ENCODE measurements at regions not wholly inside any gene's neighbourhood (a gene's known extent, or its start where the extent isn't known, plus 50 kb on each side); places are given as distances from the start of the nearest gene placed in this dataset.

DNA sequence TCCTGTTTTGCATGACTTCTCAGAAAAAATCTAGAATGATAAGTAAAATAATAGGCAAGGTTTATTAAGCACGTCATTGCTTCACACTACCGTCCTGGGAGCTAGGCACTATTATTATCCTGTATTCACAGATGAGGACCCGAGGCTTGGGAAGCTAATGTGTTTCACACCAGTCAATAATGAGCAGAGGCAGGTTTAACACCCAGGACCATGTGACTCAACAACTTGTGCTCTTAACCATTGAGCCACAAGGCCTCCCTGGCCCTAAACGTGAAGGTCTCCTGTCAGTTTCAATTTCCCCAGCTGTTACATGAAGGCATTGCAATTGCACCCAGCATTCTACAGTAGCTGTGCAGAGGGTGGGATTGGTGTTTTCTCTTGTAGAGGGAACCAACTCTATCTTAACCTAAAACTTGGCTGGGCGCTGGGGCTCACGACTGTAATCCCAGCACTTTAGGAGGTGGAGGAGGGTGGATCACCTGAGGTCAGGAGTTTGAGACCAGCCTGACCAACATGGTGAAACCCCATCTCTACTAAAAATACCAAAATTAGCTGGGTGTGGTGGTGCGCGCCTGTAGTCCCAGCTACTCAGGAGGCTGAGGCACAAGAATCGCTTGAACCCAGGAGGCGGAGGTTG is 191.2 kb downstream of the BCAS1 start:
- TF ChIP-seq, protein P1, sequence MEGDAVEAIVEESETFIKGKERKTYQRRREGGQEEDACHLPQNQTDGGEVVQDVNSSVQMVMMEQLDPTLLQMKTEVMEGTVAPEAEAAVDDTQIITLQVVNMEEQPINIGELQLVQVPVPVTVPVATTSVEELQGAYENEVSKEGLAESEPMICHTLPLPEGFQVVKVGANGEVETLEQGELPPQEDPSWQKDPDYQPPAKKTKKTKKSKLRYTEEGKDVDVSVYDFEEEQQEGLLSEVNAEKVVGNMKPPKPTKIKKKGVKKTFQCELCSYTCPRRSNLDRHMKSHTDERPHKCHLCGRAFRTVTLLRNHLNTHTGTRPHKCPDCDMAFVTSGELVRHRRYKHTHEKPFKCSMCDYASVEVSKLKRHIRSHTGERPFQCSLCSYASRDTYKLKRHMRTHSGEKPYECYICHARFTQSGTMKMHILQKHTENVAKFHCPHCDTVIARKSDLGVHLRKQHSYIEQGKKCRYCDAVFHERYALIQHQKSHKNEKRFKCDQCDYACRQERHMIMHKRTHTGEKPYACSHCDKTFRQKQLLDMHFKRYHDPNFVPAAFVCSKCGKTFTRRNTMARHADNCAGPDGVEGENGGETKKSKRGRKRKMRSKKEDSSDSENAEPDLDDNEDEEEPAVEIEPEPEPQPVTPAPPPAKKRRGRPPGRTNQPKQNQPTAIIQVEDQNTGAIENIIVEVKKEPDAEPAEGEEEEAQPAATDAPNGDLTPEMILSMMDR (conservative IDR thresholded peaks at IDR 0.05) = no peak
- TF ChIP-seq EZH2 (IDR thresholded peaks at IDR 0.05; ENCODE audit: low read depth) = no peak
